SK-MEL-5 (cell line): ENCODE measurements at regions not wholly inside any gene's neighbourhood (a gene's known extent, or its start where the extent isn't known, plus 50 kb on each side); places are given as distances from the start of the nearest gene placed in this dataset.

Source experiments
- DNase-seq: peaks from one replicate; pipeline ENCODE4 v3.0.0-alpha.2; 2016; ENCODE audit warnings: low read depth, low spot score
- in situ Hi-C: cut with HindIII; loops from 2 replicates; pipeline ENCODE4 v1.10.0; 2016; ENCODE audit warnings: low sequenced_read_pairs, high pct_unique_total_duplicates, low pct_unique_long_range_greater_than_20kb

DNA sequence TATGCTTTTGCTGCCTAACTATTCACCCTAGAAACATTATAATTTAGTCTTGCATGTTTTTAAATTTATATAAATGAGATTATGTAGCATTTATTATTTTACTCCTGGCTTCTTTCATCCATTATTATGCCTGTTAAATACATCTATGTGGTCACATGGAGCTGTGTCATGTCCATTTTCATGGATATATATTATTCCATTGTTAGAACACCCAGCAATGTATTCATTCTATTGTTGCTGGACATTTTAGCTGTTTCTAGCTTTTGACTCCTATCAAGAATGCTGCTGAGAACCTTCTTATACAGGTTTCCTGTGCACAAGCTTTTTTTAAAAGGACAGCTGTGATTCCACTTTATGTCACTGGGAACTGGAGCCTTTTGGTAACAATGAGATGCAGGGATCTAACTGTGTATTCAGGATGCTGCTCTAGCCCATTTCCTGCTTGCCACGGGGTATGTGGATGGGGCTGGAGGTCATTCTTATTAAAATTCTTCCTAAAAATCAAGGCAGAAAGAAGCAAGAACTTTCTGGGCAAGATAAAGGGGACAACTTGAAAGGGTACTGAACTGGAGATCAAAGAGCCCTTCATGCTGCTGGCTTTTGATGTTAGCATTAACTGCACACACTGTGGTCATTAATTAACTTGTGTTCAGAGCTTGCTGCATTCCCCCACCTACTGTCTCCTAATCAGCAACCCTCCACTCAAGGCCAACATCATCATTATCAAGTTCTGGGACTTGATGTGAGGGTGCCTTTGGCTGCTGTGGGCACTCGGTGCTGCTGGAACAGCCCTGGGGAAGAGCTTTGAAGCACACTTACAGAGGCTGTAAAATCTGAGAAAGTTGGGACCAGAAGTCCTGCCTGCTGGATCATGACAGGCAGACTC lies 96.6 kb upstream of the AKIRIN2 start:
- DNase-seq, result no peak
- in situ Hi-C loops, result no loop called here

- in situ Hi-C loops, result no loop called here
- DNase-seq, result no peak
Measured at GRCh38 chr6:87794922-87795885, 93.2 kb upstream of the AKIRIN2 start.

- DNase-seq, result no peak
- in situ Hi-C loops, result no loop called here
Measured at GRCh38 chr6:87793315-87793714, 91.3 kb upstream of the AKIRIN2 start.

DNA sequence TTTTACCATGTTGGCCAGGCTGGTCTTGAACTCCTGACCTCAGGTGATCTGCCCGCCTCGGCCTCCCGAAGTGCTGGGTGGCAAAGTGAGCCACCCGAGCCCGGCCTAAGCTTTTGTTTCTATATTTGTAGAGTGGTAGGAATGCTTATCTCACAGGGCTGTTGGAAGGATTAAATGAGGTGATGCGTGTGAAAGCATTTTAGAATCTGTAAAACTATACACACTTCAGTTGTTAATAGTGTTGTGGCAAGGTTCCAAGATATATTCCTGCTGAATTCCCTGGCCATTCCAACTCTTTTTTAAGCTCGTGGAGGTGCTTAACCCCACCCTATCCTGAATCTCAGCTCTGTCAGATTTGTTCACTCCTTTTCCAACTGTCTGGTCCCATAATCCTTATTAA lies 89.9 kb upstream of the AKIRIN2 start:
- in situ Hi-C loops, result no loop called here
- no peak for DNase-seq

GRCh38 chr6:87791485-87791884 lies 89.5 kb upstream of the AKIRIN2 start:
- in situ Hi-C loops, result no loop called here

DNA sequence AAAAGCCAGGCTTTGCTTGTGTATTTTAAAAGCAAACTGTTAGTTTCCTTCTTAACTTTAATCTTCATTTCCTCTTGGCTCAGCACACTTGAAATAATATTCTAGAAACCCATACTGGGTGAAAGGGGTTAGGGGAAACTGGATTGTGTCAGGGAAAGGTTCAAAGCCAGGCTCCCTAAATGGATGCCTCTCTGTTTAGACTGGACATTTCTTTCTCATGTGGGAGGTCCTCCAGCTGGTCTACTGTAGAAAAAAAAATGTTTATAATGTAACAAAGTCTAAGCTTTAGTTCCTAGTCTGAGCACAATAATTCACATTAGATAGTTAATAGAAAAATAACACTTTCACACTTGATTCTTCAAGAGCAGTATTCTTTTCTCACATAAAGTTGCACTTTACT lies 89.0 kb upstream of the AKIRIN2 start:
- DNase-seq, result no peak
- in situ Hi-C loops, result no loop called here

More at GRCh38 chr6:87791485-87791884, 89.5 kb upstream of the AKIRIN2 start:
- DNase-seq, result no peak

GRCh38 chr6:87789900-87790290 lies 87.9 kb upstream of the AKIRIN2 start:
- in situ Hi-C loops, result no loop called here
- DNase-seq, result no peak

DNA sequence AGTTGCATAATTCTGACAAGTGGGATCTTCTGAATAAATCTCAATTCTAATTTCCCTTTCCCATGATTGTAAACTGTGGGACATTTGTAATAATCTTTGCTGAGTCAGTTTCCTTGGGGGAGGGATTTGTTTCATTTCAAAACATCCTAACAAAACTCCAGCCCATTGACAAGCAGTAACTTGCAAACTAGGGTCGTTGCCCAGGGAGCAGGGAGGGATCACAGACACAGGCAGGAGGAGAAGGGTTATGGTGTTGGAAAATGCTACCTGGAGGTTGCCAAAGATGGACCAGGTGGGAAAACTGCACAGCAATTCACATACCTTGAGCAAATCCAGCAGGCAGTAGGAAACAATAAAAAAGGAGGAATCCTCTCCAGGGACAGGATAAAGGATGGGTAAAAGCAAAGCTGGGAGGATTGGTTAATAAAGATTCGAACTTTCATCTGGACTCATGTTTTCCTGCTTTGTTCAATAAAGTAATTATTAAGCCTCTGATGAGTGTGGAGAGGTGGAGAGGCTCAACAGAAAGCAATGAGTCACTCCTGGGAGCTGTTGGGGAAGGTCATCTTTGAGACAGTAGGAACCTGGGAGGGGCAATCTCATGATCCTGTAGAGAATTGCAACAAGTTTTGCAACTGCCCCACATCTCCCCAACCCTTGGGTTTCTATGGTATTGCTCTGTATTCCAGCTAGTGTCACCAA lies 87.3 kb upstream of the AKIRIN2 start:
- in situ Hi-C loops, result no loop called here
- DNase-seq, result peak; percentile 28

DNA sequence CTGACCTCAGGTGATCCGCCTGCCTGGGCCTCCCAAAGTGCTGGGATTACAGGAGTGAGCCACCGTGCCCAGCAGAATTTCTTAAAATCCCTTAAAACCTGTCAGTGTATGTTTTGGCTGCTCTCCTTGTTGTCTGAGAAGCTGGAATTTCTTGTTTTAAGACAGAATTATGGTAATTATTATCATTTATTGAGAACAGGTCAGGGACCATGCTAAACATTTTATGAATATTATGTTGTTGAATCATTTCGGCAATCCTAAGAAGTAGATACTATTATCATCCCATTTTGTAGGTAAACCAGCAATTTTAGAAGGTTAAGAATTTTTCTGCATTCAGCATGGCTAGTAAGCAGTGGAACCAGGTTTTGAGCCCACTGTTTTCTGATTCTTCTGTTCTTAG lies 86.1 kb upstream of the AKIRIN2 start:
- in situ Hi-C loops, result no loop called here
- no peak for DNase-seq

- DNase-seq, result no peak
- in situ Hi-C loops, result no loop called here
Measured at GRCh38 chr6:87785229-87785862, 83.3 kb upstream of the AKIRIN2 start.

DNA sequence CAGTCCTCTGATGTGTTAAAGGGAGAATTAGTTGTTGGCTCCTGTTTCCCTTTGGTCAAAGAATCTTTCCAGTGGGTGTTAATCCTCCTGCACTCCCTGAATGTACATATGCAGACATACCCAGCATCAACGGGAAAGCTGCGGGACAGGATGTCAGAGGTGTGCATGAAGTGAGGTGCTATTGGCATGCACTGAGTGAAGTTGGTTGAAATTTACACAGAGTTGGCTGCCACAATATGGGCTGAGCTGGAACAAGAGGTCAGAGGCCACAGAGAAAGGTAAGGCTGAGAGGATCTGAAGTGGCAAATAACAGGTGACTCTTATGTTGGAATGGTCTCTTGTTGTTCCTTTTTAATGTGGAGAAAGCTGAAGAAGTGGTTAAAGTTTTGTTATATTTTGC lies 82.7 kb upstream of the AKIRIN2 start:
- DNase-seq, result no peak

GRCh38 chr6:87784051-87784450 lies 82.0 kb upstream of the AKIRIN2 start:
- DNase-seq, result no peak
- in situ Hi-C loops, result no loop called here

More for the DNA sequence above, 82.7 kb upstream of the AKIRIN2 start:
- in situ Hi-C loops, result no loop called here

DNA sequence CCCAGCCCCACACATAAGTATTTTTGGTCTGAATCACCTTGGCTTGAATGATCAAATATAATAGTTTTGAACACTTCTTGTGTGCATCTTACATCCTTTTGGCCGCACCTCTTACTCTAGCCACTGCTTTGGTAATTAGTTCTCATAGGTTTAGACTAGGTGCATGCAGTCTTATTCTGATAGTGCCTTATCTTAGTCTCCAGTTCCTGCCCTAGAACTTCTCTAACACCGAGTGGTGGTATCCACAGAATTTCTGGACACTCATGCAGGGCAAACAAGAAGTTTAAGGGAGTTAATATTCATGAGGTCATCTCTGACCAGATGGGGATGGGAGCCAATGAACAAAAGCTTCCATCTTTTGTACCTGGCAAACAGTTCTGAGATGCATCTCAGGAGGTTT lies 77.5 kb upstream of the AKIRIN2 start:
- in situ Hi-C loops, result no loop called here

DNA sequence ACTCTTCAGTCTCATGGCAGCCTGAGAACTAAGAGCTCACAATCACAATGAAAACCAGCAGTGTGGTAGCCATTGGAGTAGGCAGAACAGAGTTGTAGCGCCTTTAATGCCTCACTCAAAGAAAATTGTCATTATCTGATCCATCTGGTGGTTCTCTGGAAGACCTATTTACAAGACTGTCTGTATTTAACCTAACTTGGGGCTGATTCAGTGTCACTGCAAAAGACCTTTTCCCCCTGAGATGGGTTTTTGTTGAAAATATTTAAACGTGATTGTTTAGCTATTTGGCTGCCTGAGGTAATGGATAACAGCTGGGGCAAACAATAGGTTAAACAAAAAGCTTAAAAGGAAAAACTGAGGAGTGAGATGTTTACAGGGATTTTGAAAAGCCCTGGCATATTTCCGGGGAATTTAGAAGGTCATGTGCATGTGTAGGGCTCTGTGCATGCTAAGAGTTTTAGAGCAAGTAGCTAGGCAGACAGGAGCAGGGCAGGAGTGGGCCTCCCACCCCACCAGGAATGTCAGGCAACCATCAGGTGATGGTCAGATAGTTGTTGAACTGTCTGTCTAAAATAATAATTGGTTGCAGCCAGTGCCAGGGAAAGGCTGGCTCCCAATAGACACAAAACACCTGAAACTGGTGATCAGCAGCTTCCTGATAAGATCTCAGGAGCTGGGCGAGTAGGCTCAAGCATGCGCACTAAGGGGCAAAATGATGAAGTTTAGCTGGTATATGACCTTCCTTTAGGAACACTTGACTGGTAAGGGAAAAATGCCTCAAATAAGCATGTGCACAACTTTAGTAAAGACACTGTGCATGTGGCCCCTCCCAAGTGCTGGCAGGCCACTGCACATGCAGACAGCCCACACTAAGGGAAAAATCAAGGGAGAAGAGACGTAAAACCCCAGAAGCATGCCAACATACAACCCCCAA lies 70.8 kb upstream of the AKIRIN2 start:
- in situ Hi-C loops, result no loop called here
- DNase-seq, result no peak

More for the DNA sequence above, 77.5 kb upstream of the AKIRIN2 start:
- DNase-seq, result no peak

GRCh38 chr6:87767478-87767877 lies 65.4 kb upstream of the AKIRIN2 start:
- no peak for DNase-seq
- in situ Hi-C loops, result no loop called here

- in situ Hi-C loops, result no loop called here
- DNase-seq, result no peak
Measured at GRCh38 chr6:87766211-87766610, 64.2 kb upstream of the AKIRIN2 start.

DNA sequence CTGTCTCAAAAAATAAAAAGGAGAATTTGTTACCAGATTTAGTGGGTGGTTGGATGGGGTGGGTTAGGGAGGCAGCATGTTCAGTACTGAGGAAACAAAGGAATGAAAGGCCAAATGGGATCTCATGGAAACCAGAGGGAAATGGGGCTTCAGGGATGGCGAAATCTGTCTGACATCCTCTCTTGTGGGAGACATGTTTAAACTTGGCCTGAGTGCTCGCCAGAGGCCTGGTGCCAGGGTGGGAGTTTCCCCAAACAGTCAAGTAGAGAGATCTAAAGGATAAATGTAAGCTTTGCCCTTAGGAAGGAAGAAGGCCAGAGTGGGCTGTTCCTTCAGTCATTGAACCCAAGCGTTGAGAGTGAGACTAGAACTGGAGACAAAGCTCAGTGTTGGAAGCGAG lies 61.9 kb upstream of the AKIRIN2 start:
- in situ Hi-C loops, result no loop called here
- no peak for DNase-seq
